Stimulated activated CD8-positive, alpha-beta memory T cell treated with anti-CD3 and anti-CD28 coated beads, Interleukin-15, amount 100 ng/mL, for 4 hours (primary cell): ENCODE measurements at regions not wholly inside any gene's neighbourhood (a gene's known extent, or its start where the extent isn't known, plus 50 kb on each side); places are given as distances from the start of the nearest gene placed in this dataset.
"Not testable (repeated sequence)": the region's sequence is repeated elsewhere in the genome, so short reads cannot be mapped to it uniquely, and the experiment has no call there.

ENCODE experiments used
- DNase-seq, 2 donors: peaks; one replicate each; pipeline ENCODE4 v3.0.0-alpha.2; 2020; ENCODE audit warnings: low read depth in 2 of 2

GRCh38 chr20:40278673-40279072, 410.4 kb downstream of the MAFB start:
- no peak for DNase-seq

GRCh38 chr20:40276301-40276700, 412.7 kb downstream of the MAFB start:
- no peak for DNase-seq

- no peak for DNase-seq
Observed at GRCh38 chr20:40275738-40276137, 413.3 kb downstream of the MAFB start.

DNA sequence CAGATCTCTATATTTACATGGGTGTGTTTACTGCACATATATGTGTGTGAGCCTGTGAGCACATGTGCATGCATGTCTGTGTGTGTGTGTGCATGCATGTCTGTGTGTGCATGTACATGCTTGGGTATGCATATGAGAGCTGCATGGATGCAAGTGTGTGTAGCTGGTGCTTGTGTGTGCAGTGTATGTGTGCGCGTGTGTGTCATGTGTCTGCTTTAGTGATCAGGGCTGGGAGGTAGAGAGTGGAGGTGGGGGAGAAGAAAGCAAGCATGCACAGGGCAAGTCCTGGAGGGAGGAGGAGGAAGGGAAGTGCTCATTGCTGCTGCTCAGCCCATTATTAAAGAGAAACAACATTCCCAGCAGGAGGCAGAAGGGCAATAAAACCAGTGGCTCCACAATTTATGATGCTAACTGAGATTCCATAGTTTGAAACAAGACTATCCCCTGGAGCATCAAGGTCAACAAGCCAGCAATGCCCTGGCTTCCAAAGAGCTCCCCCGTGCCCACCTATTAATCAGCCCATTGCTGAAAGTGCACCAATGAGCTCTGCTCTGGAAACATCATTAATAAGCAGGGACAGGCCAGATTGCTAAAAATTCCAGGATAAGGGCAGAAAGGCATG, 414.0 kb downstream of the MAFB start:
- DNase-seq: no peak

- not testable (repeated sequence) for DNase-seq
Observed at GRCh38 chr20:40269274-40269673, 419.8 kb downstream of the MAFB start.

DNA sequence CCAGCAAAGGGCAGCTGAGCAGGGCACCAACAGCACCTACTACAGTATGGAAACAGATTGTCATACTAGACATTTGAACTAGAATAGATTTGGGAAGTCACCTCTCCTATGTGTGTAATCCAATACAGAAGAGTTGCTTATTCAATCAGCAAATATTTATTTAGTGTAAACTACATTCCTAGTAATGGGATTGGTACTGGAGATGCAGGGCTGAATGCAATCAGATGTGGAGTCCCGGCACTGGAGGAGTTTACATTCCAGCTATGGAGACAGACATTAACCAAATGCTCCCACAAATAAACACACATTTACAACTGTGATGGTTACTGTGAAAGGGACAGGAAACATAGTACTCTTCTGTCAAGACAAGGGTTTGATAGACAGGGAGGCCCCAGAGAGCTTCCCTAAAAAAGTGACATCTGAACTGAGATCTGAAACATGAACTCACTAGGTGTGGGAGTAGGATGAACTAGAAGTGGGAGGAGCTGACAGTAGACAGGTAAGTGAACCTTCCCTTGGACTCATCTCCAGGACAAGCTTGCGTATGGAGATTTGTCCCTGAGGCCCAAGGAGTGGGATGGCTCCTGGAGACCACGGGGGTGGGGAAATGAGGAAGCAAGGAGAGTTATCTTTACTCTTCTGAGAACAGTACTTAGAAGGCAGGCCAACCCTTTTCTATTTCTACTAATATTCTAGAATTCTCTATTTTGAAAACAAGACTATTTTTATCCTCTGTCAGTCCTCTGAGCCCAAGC, 420.5 kb downstream of the MAFB start:
- no peak for DNase-seq

DNA sequence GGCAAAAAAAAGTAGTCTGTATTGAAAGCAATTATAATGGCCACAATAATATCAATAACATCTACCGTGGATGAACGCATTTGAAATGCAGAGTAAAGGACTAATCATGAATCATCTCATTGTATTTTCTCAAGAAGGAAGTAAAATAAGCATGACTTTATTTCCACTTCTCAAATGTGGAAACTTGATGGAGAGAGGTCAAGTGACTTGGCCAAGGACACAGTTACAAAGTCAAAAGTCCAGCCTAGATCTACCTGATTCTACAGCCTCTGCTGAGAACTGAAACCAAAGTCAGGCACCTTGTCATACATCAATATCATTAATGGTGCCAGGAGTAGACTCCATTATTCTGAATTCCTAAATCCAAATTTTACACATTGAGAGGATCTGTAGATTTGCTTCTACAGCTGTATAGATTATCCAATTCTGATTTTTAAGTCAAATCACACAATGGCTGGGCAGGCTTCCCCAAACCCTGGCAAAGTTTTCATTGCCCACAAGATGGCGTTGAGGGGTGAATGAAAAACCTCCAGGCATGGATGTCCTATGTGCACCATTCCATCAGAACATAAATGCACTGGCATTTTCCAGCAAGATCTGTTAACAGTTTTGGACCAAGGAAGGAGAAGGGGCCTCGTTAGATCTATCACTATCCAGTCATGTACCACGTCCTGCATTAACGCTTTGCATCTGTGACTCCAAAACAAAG, 423.1 kb downstream of the MAFB start:
- no peak for DNase-seq

DNA sequence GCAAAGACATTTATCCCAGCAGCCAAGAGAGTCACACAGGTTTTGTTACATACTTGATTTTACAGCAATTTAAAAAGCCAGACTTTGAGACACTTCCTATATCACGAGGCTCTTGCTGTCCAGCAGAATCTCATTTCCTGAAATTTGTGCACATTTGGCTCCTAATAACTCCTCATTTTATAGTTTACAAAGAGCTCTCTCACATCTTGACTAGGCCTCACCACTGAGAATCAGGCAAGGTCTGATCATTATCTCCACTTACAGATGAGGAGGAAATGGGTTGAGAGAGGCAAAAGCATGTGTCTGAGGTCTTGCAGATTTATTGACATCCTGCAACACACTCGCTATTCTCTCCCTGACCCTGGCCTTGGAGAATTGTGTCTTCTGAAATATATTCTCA, 426.8 kb downstream of the MAFB start:
- DNase-seq: no peak

DNA sequence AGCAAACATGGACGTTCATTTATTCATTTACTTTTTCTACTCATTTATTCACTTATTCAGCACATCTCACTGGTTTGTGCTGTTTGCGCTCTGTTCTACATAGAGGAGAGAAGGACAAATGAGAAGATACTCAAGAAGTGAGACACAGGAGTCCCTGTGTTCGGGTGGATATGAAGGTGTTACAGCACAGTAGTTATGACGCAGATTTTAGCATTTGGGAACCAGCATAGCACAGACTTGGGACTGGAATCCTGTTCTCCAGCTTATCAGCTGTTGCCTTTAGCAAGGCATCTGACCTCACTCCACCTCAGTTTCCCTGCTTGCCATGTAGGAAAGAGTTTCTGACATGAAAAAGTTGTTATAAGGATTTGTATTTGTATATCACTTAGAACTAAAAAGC, 430.1 kb downstream of the MAFB start:
- DNase-seq: no peak

- DNase-seq: no peak
Observed at GRCh38 chr20:40257763-40258162, 431.3 kb downstream of the MAFB start.

- no peak for DNase-seq
Observed at GRCh38 chr20:40255365-40255764, 433.7 kb downstream of the MAFB start.

DNA sequence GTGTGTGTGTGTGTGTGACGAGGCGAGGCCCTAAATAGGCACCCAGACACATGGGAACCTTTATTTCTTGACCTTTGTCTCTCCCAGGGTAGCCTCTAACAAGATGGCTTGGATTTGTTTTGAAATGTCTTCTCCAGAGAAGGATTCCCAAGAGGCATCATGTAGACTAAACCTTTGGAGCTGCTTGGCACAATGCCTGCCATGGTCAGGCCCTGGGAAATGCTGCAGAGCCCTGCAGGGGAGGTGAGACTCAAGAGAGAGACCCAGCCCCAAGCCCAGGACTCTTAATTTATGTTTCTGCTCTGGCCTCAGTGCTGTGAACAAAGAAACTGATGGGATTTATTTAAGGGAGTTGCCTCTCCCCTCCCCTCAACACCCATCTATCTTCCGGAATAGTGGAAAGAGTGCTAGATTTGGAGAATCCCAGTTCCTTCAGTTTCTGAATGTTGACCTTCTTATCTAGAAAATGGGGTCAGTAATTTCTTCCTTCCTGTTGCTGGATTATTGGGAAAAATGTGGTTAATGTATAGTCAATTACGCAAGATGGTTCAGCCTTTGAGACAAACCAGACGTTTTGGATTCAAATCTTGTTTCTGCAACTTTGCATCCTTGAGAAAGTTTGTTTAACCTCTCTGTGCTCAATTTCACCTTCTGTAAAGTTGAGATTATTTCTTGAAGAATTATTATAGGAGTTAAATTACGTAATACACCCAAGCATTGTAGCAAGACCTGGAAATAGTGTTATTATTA, 434.8 kb downstream of the MAFB start:
- DNase-seq: no peak

DNA sequence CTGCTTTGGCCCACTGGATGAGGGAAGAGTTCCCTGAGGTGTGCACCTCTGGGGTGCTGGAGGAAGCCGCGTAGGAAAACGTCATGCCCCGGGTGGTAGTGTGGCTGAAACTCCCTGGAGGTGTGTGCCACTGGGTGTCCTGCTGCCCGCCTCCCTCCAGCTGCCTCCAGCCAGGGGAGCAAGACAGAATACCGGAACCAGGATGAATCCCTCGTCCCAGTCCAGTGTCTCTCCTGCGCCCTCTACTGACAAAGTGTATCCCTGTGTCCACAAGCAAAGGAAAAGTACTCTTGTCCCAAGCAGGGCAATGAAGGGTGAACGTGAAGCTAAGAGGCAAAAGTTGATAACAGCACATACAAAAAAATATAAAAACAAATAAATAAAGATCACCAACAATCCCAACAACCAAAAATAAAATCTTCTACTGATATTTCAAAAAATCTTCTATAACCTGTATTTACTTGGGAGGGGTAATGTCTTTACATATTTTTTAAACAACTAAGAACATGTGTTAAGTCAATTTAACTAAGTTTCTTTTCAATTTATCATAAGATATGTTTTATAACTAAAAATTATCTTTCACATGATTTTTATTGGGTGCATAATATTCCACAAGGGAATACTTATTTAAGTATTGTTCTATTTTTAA, 437.6 kb downstream of the MAFB start:
- DNase-seq: no peak

GRCh38 chr20:40249805-40250204, 439.2 kb downstream of the MAFB start:
- DNase-seq: no peak

GRCh38 chr20:40245829-40246228, 443.2 kb downstream of the MAFB start:
- DNase-seq: no peak

DNA sequence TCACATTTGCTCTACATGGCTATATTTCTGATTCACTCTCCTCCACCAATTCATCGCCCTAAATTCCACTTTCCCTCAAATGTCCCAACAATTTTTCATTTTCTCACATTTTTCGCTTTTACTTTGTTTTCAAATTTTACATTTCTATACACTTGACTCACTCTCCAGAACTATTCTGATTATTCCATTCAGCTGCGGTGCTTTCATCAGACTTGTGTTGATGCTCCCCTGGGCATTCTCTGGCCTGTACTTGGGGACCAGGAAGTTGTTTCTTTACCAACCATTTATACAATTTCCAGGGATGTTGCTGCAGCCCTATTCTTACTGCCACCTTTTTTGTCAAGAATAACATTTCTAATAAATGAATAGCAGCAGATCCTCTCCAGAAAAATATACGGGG, 444.8 kb downstream of the MAFB start:
- DNase-seq: no peak

DNA sequence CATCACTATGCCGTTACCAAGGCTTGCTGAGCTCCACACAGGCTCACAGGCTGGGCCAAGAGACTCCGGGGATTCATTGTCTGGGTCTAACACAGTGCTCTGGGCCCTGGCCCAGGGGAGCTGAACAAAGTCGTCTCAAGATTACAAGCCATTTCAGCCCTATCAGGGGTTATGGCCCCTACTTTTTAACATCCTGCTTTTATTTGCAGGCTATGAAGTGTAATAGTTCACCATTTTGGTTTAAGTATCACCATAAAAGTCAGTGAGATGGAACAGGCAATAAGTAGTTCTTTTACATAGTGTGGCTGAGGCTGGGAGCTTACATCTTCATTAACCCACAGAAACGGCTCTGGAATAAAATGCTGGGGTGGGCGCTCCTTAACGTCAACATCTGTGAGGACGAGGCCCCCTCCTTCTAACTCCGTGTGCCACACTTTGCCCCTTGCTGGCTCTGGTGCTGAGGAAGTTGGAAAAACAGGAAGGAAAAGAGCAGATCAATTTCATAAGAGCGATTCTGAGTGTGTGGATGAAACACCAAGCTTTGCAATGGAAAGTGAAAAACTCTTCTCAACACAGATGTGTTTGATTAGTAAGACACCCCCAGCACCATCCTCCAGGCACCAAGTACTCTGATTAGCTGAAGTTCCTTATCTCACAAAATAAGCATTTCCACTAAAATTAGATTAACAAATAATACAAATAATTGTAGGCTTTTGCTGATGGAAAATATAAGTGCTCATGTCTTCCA, 447.3 kb downstream of the MAFB start:
- DNase-seq: no peak

GRCh38 chr20:40238511-40238910, 450.5 kb downstream of the MAFB start:
- DNase-seq: no peak

GRCh38 chr20:40234593-40234992, 454.4 kb downstream of the MAFB start:
- no peak for DNase-seq

DNA sequence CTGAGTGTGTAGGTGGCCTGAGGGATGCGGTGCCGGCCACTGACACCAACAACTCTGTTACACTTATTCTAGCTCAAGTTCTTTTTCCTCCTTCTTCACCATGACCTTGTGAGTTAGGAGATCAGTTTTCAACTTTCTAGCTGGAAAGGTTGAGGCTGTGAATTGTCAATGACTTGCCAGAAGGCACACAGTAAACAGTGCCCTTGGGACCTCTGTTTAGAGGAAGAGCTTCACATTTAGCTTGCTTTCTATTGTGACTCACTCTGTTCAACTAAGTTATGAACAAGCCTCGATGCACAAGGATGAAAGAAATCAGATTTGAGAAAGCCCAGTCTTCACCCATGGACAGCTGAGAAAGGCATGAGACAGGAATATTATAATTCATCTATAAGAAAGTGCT, 455.6 kb downstream of the MAFB start:
- DNase-seq: no peak

GRCh38 chr20:40232756-40233155, 456.3 kb downstream of the MAFB start:
- DNase-seq: no peak
